HepG2 (cell line): ENCODE measurements at regions not wholly inside any gene's neighbourhood (a gene's known extent, or its start where the extent isn't known, plus 50 kb on each side); places are given as distances from the start of the nearest gene placed in this dataset.

Experiments used
- ATAC-seq: fragments of 200-7000 bp; cut with Tn5 transposase; 3 replicates; pipeline ENCODE4 v1.9.1; 2020; ENCODE audit warnings: mild to moderate bottlenecking, moderate library complexity
- BruUV-seq: library from RNA; stranded (reverse); fragments of 400-500 nt; replicated peaks from 2 replicates; lab custom pipeline; 2021; lab: Mats Ljungman, UMichigan
- CTCF ChIA-PET: fragments of 300-600 bp; formaldehyde crosslinking; extraction: SDS; loops from one replicate; lab custom pipeline; 2021; ENCODE audit warnings: low total read pairs, inconsistent platforms, low intra/inter-chr PET ratio; lab: Yijun Ruan, JAX
- POLR2A ChIA-PET: fragments of 350-600 bp; sonication (Branson Sonifier 250); formaldehyde crosslinking; loops from one replicate; lab custom pipeline; 2020; ENCODE audit warnings: antibody characterized with exemption, inconsistent platforms; lab: Yijun Ruan, JAX
- DNase-seq: peaks from one replicate; pipeline ENCODE4 v3.0.0-alpha.2; 2015; ENCODE audit warnings: low spot score
- FAIRE-seq: peaks from 3 replicates; lab custom pipeline; 2011; peaks lifted over from hg19 to GRCh38; lab: Jason Lieb, UNC
- H2AFZ ChIP-seq: one replicate; pipeline ENCODE4 v1.6.1; 2011; ENCODE audit warnings: low read length, inconsistent platforms
- H3K27ac ChIP-seq: fragments of 300-600 bp; 3 replicates; pipeline ENCODE4 v1.8.0; 2011; ENCODE audit warnings: mixed run types, mild to moderate bottlenecking, mixed read lengths, low read length, inconsistent platforms; ENCODE audit not compliant: insufficient read depth; ENCODE audit errors: extremely low read length
- H3K27me3 ChIP-seq, 2 experiments: fragments of 200-600 bp in 1 of 2; 2 replicates in 1 of 2; 3 replicates in 1 of 2; pipeline versions ENCODE4 v1.6.0 to v1.8.0; 2011; ENCODE audit warnings: low read length in 2 of 2, mild to moderate bottlenecking in 2 of 2, moderate library complexity in 2 of 2, inconsistent platforms in 1 of 2; ENCODE audit not compliant: insufficient read depth in 2 of 2, control insufficient read depth in 1 of 2
- H3K36me3 ChIP-seq, 2 experiments: fragments of 200-600 bp in 1 of 2; replicated peaks in 1 of 2; 2 replicates in 1 of 2; 3 replicates in 1 of 2; pipeline versions ENCODE4 v1.5.1 to v1.8.0; 2011; ENCODE audit warnings: low read length in 2 of 2, inconsistent platforms in 1 of 2; ENCODE audit not compliant: insufficient read depth in 2 of 2, control insufficient read depth in 1 of 2
- H3K4me1 ChIP-seq: 2 replicates; pipeline ENCODE4 v1.5.1; 2012; ENCODE audit warnings: low read length, inconsistent platforms; ENCODE audit not compliant: insufficient read depth
- H3K4me2 ChIP-seq: 2 replicates; pipeline ENCODE4 v1.6.0; 2011; ENCODE audit warnings: low read depth, low read length, inconsistent platforms
- H3K4me3 ChIP-seq, 3 experiments: fragments of 200-600 bp in 1 of 3; sonication (generic), shearing (Covaris generic) in 1 of 3; replicated peaks in 1 of 3; 2 replicates each; pipeline ENCODE4 v1.5.1; 2011 to 2016; ENCODE audit warnings: low read length in 3 of 3, inconsistent platforms in 2 of 3, low read depth in 2 of 3, mild to moderate bottlenecking in 2 of 3, control low read depth in 1 of 3, mixed read lengths in 1 of 3; ENCODE audit not compliant: insufficient read depth in 1 of 3
- H3K79me2 ChIP-seq: one replicate; pipeline ENCODE4 v1.6.1; 2011; ENCODE audit warnings: low read length, inconsistent platforms; ENCODE audit not compliant: insufficient read depth
- H3K9ac ChIP-seq: 2 replicates; pipeline ENCODE4 v1.6.0; 2011; ENCODE audit warnings: mild to moderate bottlenecking, low read depth, low read length, inconsistent platforms; ENCODE audit not compliant: insufficient read depth
- H3K9me3 ChIP-seq: 2 replicates; pipeline ENCODE4 v1.5.1; 2012; ENCODE audit warnings: mild to moderate bottlenecking, low read length
- H4K20me1 ChIP-seq: 2 replicates; pipeline ENCODE4 v1.6.0; 2011; ENCODE audit warnings: inconsistent platforms, mild to moderate bottlenecking, low read length, moderate library complexity; ENCODE audit not compliant: insufficient read depth
- BRCA1 ChIP-seq: sonication (generic); formaldehyde crosslinking; IDR thresholded peaks from 2 replicates; pipeline ENCODE4 v1.4.0; 2020; ENCODE audit warnings: missing genetic modification reagents
- FOXO1 ChIP-seq: sonication (generic); formaldehyde crosslinking; IDR thresholded peaks from 2 replicates; pipeline ENCODE4 v1.4.0; 2020; ENCODE audit warnings: missing genetic modification reagents
- JUN ChIP-seq: sonication (generic); formaldehyde crosslinking; IDR thresholded peaks from 2 replicates; pipeline ENCODE4 v1.4.0; 2020; ENCODE audit warnings: mild to moderate bottlenecking, missing genetic modification reagents
- MEIS1 ChIP-seq: sonication (generic); formaldehyde crosslinking; IDR thresholded peaks from 2 replicates; pipeline ENCODE4 v1.9.0; 2021; ENCODE audit warnings: mild to moderate bottlenecking, missing genetic modification reagents, moderate library complexity, borderline replicate concordance
- PLRG1 ChIP-seq: fragments of 450-650 bp; conservative IDR thresholded peaks from 2 replicates; pipeline ENCODE4 v1.6.1; 2016
- RBM39 ChIP-seq: fragments of 200-400 bp; formaldehyde crosslinking; IDR thresholded peaks from one replicate; pipeline ENCODE4 v1.6.1; 2018; ENCODE audit warnings: antibody characterized with exemption, mild to moderate bottlenecking, low read depth, low read length; ENCODE audit not compliant: poor library complexity, severe bottlenecking
- RORA ChIP-seq: sonication (generic); formaldehyde crosslinking; IDR thresholded peaks from 2 replicates; pipeline ENCODE4 v1.5.0; 2020; ENCODE audit warnings: mild to moderate bottlenecking, missing genetic modification reagents, moderate library complexity
- SATB2 ChIP-seq: sonication (generic); formaldehyde crosslinking; IDR thresholded peaks from 2 replicates; pipeline ENCODE4 v1.5.0; 2020; ENCODE audit warnings: missing genetic modification reagents
- SMAD1 ChIP-seq: sonication (generic); formaldehyde crosslinking; IDR thresholded peaks from 2 replicates; pipeline ENCODE4 v1.4.0; 2020; ENCODE audit warnings: missing genetic modification reagents, low read depth, mild to moderate bottlenecking, borderline replicate concordance
- USF2 ChIP-seq, 2 experiments: sonication (generic) in 1 of 2; formaldehyde crosslinking in 1 of 2; IDR thresholded peaks; 2 replicates each; pipeline versions ENCODE4 v1.5.1 to v1.6.1; 2011 to 2020; ENCODE audit warnings: borderline replicate concordance in 1 of 2, low read depth in 1 of 2, low read length in 1 of 2, mild to moderate bottlenecking in 1 of 2, missing genetic modification reagents in 1 of 2, moderate library complexity in 1 of 2
- XBP1 ChIP-seq: sonication (generic); formaldehyde crosslinking; IDR thresholded peaks from 2 replicates; pipeline ENCODE4 v1.5.0; 2020; ENCODE audit warnings: missing genetic modification reagents
- ZNF761 ChIP-seq: sonication (generic); formaldehyde crosslinking; conservative IDR thresholded peaks from 2 replicates; pipeline ENCODE4 v1.4.0; 2020; ENCODE audit warnings: mild to moderate bottlenecking, missing genetic modification reagents
- ZNF770 ChIP-seq: sonication (generic); formaldehyde crosslinking; IDR thresholded peaks from 2 replicates; pipeline ENCODE4 v1.5.0; 2020; ENCODE audit warnings: mild to moderate bottlenecking, missing genetic modification reagents
- WGBS: methylation state at CpG from one replicate; pipeline ENCODE4 v1.1.6; 2017; ENCODE audit warnings: low lambda C conversion rate; 5-methylcytosine and 5-hydroxymethylcytosine counted together
- in situ Hi-C: cut with HindIII; loops from 2 replicates; pipeline ENCODE4 v1.10.0; 2017; ENCODE audit warnings: low pct_unique_long_range_greater_than_20kb; ENCODE audit not compliant: extremely low pct_ligation_motif_present
- intact Hi-C: fragments of 100-400 bp; cut with micrococcal nuclease; formaldehyde crosslinking; loops from one replicate; pipeline ENCODE4 v1.10.0; 2022; ENCODE audit not compliant: unreplicated experiment
- TF ChIP-seq, protein P1 (sequence below): sonication (generic); formaldehyde crosslinking; conservative IDR thresholded peaks from 2 replicates; pipeline ENCODE4 v1.5.0; 2020; ENCODE audit warnings: missing genetic modification reagents

GRCh38 chr14:55798406-55798805 is 218.4 kb downstream of the KTN1 start:
- ChIA-PET POLR2A (no interaction called here), CTCF (no interaction called here)
- peaks cover 0 to 6% of the 10 kb centered on the region in 2 experiments; a peak in 1 of 5 replicates for H3K27me3 ChIP-seq
- no peak overlapping the region for H2AFZ ChIP-seq
- H3K4me2 ChIP-seq = no peak overlapping the region
- no peaks in the 10 kb centered on the region for H3K9me3 ChIP-seq
- no peaks in the 10 kb centered on the region for H3K79me2 ChIP-seq
- no peak for ATAC-seq
- no peak overlapping the region for H3K4me3 ChIP-seq
- no peak overlapping the region for H3K9ac ChIP-seq
- DNase-seq = no peak
- H4K20me1 ChIP-seq = no peaks in the 10 kb centered on the region
- no peak overlapping the region for H3K27ac ChIP-seq
- in situ Hi-C loops = no loop called here
- TF ChIP-seq ZNF761 (no peak), SMAD1 (no peak), PLRG1 (no peak), FOXO1 (CRISPR knock-in tag) (no peak), RORA (CRISPR knock-in tag) (no peak), MEIS1 (CRISPR knock-in tag) (no peak), RBM39 (no peak)
- FAIRE-seq = no peak
- WGBS = 35% methylated on average over 3 of the region's 3 CpGs
- intact Hi-C loops = no loop called here
- H3K4me1 ChIP-seq = peaks cover 10% of the 10 kb centered on the region
- no peaks in the 10 kb centered on the region for H3K36me3 ChIP-seq
- no TSS peak for BruUV-seq

DNA sequence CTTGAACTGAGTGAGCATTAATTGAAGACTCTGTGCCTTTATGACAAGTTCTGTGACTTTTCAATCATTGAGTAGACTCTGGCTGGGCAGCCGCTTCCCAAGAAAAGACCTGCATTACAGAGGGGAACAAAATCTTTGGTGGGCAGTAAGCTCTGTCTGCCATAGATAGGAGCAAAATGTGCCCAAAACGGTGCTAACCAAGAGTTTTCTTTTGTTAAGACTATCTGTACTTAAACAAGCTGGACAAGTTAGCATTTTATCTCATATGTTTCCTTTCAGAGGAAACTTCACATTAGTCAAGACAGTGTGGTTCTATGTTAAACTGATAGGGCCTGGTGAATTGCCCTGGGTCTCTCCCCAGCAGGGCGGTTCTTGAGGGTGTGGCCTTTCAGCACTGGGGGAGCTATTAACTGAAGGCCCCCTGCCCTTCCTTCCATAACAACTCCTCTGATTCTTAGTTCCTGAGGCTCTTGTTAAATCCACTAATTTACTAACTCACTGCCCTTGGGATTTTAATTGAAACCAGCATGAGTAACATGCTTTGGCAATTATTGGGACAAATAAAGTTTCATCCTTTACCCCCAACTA is 219.6 kb downstream of the KTN1 start:
- Histone ChIP-seq H3K79me2 (no peaks in the 10 kb centered on the region), H3K9ac (no peak overlapping the region), H3K4me1 (peaks cover 16% of the 10 kb centered on the region), H3K27me3 (peaks cover 0 to 6% of the 10 kb centered on the region in 2 experiments; a peak in 1 of 5 replicates), H3K4me3 (no peak overlapping the region), H4K20me1 (no peaks in the 10 kb centered on the region), H2AFZ (no peak overlapping the region), H3K36me3 (no peaks in the 10 kb centered on the region), H3K27ac (no peak overlapping the region), H3K4me2 (no peak overlapping the region), H3K9me3 (no peaks in the 10 kb centered on the region)
- in situ Hi-C loops (no loop called here), intact Hi-C loops (no loop called here)
- 47% methylated on average over 3 of the region's 3 CpGs for WGBS
- no TSS peak for BruUV-seq
- FAIRE-seq = no peak
- DNase-seq = no peak
- ChIA-PET POLR2A (no interaction called here), CTCF (no interaction called here)
- ATAC-seq = no peak
- TF ChIP-seq XBP1 (CRISPR knock-in tag) (no peak), JUN (CRISPR knock-in tag) (no peak), ZNF770 (no peak), USF2 (IDR thresholded peaks at IDR 0.05; ENCODE audit: low read depth, low read length) (no peak), USF2 (CRISPR knock-in tag; IDR thresholded peaks at IDR 0.05; ENCODE audit: borderline replicate concordance) (no peak), SATB2 (no peak), BRCA1 (no peak)
- TF ChIP-seq, protein P1, sequence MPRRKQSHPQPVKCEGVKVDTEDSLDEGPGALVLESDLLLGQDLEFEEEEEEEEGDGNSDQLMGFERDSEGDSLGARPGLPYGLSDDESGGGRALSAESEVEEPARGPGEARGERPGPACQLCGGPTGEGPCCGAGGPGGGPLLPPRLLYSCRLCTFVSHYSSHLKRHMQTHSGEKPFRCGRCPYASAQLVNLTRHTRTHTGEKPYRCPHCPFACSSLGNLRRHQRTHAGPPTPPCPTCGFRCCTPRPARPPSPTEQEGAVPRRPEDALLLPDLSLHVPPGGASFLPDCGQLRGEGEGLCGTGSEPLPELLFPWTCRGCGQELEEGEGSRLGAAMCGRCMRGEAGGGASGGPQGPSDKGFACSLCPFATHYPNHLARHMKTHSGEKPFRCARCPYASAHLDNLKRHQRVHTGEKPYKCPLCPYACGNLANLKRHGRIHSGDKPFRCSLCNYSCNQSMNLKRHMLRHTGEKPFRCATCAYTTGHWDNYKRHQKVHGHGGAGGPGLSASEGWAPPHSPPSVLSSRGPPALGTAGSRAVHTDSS = no peak
